ENCODE measurements at regions not wholly inside any gene's neighbourhood (a gene's known extent, or its start where the extent isn't known, plus 50 kb on each side); places are given as distances from the start of the nearest gene placed in this dataset.

DNA sequence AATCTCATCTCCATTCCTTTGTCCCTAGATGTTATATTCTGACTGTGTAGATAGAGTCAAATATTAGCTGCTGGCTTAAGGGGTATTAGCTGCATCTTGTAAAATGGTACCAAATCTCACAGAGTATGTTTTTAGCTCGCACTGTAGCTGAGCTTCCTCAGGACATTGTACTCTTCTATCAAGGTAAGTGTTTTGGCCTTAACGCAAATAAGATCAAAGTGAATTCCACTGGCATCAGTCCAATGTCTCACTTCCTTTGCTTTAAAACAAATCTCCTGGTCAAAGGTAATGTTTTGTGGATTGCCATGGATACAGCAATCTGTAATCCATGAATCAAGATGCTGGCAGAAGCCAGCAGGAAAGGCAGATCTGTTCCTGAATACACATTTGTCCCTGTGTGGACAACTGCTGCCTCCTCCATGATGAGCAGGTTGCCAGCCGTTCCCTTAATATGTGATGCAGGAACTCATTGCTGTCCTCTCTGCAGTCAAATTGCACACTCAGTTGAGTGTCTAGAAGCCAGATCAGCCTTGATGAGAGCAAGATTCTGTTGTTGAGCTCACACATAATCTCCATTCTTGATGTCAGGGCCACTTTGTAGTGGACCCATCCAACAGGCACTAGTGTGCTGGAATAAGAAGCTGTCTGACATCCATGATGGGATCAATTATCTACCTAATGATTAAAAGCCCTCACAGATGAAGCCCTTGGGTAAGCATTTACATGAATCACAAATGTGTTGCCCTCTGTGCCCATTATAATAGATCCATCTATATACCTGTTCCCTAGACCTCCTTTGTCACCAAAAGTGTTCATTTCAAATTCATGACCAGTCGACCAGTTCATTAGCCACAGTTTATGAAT is 96.6 kb upstream of the AGTR1 start:
- no peak for DNase-seq

DNA sequence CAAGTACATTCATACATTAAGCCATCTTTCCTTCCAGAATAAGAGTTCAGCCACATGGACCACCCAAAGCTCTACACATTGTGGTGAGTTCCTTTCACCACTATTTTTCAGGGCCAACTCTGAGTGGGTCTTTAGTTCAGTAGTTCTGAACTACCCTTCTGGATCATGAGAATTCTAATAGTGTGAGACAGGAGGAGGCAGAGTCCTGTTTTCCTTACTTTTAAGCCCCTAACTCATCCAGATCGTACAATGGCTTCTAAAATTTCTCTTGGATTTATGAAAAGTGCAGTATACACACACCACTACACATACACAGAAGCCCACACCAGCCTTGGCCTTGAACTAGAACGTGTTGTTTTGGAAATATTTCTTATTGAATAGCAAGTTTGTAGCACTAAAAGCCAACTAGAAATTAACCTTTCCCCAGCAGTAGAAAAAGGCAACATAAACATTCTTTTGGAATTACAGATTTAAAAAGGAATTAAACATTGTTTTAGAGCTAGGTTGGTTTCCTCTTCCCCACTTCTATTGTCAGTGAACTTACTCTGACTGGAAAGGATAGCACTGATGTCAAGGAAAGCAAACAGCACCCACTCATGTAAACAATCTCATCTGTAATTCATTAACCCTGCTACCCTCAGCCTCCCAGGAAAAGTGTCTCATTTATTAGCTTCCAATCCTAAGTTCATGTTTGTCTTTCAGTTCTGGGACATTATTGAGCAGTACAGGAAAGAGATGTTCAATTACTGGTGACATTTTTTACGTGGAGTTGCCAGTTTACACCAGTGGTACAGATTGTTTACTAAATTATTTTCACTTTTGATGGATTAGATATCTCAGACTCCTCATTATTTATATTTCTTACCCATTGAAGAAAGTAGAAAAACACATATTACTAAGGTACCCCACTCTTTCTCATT is 95.7 kb upstream of the AGTR1 start:
- DNase-seq: no peak

DNA sequence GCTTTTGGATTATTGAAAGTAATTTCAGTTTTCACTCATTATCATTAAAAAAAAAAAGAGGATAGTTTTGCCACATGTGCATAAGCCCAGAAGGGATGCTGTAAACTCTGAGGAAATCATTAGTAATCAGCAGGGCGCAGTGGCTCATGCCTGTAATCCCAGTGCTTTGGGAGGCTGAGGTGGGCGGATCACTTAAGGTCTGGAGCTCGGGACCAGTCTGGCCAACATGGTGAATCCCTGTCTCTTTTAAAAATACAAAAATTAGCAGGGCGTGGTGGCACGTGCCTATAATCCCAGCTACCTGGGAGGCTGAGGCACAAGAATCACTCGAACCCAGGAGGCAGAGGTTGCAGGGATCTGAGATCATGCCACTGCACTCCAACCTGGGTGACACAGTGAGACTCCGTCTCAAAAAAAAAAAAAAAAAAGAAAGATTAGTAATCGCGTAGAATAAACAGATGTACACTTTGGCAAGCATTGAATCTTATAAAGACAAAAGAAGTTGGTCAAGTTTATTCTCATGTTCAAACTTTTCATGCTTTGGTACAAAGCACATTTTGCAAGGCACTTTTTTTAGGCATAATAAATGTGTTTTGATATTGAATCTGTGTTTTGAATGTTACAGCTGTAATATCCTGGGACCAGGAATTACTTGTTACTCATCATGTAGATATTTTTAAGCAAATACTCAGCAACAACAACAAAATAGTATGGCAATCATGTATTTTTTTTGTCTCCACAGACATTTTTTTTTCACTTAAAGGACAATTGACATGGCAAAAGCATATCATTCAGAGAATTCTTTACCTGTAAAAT is 93.2 kb upstream of the AGTR1 start:
- no peak for DNase-seq

DNA sequence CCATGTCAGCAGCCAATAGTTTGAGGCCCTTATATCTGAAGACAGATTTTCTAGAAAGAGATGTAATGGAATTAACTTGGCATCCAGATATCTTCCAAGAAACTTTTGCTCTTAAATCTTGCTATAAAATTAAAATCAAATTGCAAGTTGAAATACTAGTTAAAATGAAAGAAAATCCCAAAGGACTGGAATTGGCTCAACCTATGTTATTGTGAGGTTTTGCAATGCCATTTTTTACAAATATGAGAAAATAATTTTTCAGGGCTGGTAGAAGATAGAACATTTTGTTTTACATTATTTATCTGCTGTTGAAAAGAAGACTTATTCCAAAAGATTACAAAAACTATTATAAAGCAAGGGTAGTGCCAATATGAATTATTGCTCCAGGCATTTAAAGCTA is 92.2 kb upstream of the AGTR1 start:
- DNase-seq: no peak

DNA sequence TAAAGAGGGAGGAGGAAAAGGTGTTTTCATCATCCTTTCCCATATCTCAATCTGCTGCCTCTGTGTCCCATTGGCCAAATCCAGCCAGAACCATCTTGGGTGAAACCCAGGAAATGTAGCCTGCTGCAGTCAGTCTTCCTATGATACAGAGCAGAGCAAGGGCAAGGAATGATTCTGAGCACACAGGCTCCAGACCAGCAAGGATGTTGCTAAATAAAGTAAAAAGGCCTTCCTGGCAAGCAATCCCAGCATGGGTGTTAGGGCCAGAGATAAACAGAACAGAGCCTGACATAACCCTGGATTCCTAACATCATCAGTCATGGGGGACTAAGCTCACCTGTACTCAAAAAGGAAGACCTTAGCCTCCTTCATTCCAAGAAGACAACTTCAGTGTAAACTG is 90.7 kb upstream of the AGTR1 start:
- no peak for DNase-seq

DNA sequence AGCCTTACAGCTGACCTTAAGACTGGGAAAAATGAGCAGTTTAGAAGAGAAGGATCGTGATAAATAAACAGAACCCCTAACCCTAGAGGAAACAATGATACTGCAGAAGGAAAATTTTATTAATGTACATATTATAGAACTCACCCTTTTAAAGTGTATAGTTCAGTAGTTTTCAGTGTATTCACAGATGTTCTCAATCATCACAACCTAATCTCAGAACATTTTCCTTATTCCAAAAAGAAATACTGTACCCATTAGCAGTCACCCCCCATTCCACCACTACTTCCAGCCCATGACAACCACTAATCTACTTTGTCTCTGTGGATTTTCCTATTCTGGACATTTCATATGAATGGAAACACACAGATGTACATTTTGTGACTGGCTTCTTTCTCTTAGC is 90.2 kb upstream of the AGTR1 start:
- DNase-seq: no peak

DNA sequence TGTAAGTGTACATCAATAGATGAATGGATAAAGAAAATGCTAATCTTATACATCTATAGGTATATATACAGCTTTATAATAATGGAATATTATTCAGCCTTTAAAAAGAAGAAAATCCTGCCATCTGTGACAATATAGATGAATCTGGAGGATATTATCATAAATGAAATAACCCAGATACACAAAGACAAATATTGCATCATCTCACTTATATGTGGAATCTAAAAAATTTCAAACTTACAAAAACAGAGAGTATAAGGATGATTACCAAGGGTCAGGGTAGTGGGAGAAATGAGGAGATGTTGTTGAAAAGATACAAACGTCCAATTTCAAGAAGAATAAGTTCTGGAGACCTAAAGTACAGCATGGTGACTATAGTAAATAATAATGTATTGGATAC is 85.4 kb upstream of the AGTR1 start:
- DNase-seq: no peak

DNA sequence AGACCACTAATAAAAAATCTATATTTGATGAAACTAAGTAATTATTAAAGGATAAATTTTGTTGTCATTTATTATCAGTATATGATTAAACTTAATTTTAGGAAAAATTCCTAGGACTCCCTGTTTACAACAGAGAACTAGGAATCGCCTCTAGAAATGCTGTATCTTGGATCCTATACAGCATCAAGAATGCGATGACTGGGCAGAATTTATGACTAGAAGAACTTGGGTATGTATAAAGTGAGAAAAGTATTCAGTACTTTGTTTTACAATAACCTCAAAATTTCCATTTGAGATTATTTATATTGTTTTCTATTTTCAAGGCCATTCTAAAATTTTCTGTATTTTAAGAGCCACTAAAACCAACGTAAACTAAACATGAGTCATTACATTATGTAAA is 82.3 kb upstream of the AGTR1 start:
- DNase-seq: no peak

DNA sequence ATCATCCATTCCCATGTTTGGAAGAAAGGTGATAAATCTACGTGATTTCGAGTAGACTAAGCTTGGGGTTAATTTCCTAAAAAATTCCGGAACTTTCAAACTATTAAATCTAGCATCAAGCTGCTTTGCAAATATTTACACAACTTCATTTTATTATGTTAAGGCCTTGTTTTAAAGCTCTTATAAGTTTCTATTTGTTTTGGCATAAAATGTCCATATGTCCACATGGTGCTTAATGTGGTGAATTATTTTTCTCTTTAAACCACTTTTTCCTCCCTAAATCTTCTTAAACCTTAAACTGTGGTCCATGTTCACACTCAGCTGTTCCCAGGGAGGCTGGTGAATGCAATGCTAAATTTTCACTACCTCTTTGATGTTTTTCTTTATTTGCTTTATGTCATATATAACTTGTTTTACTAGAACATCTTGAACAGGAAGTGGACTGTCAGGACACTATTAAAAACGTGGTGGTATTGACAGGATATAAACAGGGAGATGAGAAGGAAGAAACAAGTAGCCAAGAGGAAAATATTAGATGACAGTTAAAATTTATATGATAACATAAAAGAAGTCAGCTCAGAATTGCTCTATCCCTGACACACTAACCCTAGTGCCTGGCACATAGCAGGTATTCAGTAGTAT is 72.5 kb upstream of the AGTR1 start:
- no peak for DNase-seq

DNA sequence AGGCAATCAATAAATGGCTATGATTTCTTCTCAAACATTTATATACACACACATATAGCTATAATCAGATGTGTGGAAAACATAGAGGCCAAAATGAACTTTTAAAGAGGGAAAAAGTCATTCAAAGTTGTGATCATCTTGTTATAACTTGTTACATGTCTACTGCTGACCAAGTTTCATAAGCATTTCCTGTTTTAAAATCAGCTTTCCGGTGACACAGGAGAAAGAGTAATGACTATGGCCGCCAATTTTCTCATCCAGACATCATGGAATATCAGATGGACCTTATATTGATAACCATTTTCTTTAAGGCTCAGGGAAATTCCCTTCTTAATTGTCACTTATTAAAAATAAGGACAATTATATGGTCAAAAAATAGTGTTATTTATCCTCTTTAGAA is 71.7 kb upstream of the AGTR1 start:
- DNase-seq: no peak

DNA sequence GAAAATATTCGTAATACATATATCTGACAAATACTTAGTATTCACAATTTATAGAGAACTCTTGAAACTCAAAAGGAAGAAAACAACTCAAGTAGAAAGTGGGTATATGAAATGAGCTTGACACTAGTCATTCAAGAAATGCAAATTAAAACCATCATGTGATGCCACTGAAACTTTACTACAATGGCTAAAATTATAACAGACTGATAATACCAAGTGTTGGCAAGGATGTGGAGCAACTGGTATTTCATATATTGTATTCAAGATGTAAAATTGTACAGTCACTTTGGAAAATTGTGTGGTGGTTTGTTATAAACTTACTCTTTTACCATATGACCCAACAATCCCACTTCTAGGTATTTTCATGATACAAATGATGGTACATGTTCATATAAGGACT is 68.7 kb upstream of the AGTR1 start:
- no peak for DNase-seq

DNA sequence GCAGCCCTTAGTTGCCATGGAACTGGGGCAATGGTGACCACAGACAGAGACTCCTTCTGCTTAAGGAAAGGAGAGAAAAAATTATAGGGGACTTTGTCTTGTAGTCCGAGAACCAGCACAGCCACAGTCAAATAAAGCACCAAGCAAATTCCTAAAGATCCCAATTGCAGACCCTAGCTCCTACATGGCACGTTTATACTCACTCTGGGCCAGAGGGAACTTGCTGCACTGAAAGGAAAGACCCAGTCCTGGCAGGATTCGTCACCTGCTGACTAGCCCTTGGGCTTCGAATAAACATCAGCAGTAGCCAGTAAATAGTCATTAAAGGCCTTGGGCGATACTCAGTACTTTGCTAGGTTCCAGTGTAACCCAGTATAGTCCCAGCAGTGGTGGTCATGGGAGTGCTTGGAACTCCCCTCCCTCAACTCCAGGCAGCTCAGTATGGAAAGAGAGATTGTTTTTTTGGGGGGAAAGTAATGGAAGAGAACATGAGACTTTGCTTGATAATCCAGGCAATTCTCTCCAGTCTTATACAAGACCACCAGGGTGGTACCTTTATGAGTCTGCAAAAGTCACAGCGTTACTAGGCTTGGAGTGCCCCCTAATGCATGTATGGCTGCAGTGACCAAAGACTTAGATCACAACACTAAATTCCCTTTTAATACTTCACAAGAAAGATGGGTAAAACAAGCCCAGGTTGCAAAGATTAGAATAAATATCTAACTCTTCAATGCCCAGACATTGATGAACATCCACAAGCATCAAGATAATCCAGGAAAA is 66.4 kb upstream of the AGTR1 start:
- DNase-seq: no peak

DNA sequence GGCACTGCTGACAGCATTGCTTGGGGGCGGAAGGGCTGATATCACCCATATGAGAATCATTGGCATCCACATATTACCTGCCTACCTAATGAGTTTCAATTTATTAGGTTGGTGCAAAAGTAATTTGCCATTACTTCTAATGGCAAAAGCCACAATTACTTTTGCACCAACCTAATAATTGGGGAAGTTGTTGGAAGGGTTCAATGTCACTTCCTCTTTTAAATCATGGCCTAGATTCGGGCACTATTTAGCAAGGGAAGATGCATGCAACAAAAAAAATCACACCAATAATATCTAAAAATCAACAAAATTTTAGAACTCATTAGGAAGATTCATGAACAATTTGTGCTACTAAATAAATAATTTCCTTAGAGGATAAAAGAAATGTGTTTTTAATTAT is 56.0 kb upstream of the AGTR1 start:
- DNase-seq: no peak

DNA sequence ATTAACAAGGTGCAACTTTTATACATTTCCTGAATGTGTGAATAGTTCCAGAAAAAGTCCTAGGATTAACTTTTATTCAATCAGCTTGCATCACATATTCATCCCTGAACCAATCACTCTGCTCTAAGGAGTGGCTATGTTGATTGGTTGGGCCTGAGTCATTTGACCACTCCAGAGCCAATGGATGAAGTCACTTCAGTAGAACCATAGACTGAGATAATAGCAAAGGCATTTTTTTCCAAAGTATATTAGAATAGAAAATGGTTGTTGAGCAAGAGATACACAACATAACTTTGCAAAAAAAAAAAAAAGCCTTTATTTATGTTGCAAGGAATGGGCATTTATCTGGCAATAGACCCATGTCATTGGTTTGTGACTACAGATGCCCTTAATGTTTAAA is 55.5 kb upstream of the AGTR1 start:
- no peak for DNase-seq

DNA sequence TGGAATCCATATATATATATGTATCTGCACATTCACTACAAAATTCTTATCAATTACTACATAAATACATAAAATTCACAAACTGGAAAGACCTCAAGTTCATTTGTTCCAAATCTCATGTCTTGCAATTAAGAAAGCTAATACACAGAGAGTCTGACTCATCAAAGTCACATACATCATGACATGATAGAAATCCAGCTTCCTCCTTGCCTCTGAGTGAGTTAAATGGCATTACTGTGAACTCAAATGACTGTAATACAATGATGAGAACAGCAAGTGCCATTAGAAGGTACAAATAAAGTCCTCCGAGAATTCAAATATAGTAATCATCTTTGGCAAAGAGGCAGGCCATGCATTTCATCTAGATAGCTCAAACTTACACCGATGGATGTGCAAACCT is 55.1 kb upstream of the AGTR1 start:
- DNase-seq: no peak

DNA sequence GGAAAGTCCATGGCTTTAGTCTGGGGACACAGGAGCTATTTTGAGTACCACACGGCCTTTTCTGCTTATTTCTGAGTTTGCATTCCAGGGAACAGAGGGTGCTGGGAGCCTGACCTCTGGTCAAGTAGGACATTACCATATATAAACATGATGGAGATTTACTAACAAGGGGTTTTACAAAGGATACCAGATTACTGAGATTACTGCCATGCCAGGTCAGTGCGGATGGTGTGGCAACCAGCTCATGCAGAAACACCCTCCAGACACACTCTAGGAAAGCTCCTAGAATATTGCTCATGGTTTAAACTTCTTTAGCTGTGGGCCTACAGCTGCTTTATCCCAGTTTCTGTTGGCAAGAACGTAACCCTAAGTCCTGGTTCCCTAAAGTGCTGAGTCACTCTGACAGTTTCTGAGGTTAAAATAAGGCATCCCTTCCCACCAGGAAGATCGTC is 54.3 kb upstream of the AGTR1 start:
- DNase-seq: no peak

DNA sequence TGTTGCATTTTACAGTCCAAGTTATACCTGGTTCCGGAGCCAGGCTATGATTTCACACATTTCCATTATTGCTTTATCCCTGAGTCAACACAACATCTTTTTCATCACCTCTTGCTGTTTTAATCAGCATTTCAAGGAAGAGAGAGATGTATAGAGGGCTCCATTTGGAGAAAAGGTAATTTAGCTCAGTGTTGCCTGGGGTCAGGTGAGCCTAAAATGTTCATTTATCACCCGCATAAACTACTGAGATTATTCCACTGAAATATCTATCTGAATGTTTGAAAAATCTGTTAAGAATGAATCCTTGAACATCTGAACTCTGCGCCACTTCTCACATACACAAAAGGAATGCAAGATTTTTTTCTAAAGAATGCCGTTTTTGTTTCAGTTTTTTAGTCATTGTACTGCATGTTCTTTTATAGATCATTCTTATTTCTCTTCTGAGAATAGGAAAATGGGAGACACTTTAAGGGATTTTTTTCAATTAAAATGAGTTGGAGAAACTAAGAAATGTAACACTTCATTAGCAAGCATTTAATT is 51.5 kb upstream of the AGTR1 start:
- DNase-seq: no peak
